ENCODE measurements at regions not wholly inside any gene's neighbourhood (a gene's known extent, or its start where the extent isn't known, plus 50 kb on each side); places are given as distances from the start of the nearest gene placed in this dataset.

GRCh38 chr3:78238811-78239210 lies 1198.9 kb downstream of the ROBO2 start:
- no peaks in the 10 kb centered on the region for H3K9me1 ChIP-seq (ENCODE audit: control insufficient read depth, extremely low read depth, insufficient read depth, low read length)
- H3K27me3 ChIP-seq (ENCODE audit: control insufficient read depth, extremely low read depth, insufficient read depth, low read length) = no peaks in the 10 kb centered on the region
- H3K9me3 ChIP-seq (ENCODE audit: control insufficient read depth, low read depth, low read length) = no peaks in the 10 kb centered on the region
- H3K79me2 ChIP-seq (ENCODE audit: control insufficient read depth, insufficient read depth, low read length) = no peaks in the 10 kb centered on the region
- no peak overlapping the region for H3K4me3 ChIP-seq (ENCODE audit: control insufficient read depth in 2 of 3, extremely low read depth in 1 of 3, insufficient read depth in 2 of 3, low read depth in 1 of 3, low read length in 3 of 3)
- H3K9ac ChIP-seq (ENCODE audit: control insufficient read depth, extremely low read depth, insufficient read depth, low read length) = no peak overlapping the region
- DNase-seq (ENCODE audit: low read depth, low spot score) (no peak), FAIRE-seq (no peak)
- H3K4me1 ChIP-seq (ENCODE audit: control insufficient read depth, extremely low read depth, insufficient read depth, low read length) = no peaks in the 10 kb centered on the region
- no peaks in the 10 kb centered on the region for H4K20me1 ChIP-seq (ENCODE audit: control insufficient read depth, extremely low read depth, insufficient read depth, low read length)
- no peaks in the 10 kb centered on the region for H3K36me3 ChIP-seq (ENCODE audit: control insufficient read depth in 2 of 2, extremely low read depth in 1 of 2, insufficient read depth in 2 of 2, low read length in 2 of 2)
- TF ChIP-seq EZH2 (IDR thresholded peaks at IDR 0.05; ENCODE audit: low read length) (no peak), CTCF (optimal IDR thresholded peaks at IDR 0.05 in 1 of 3, IDR thresholded peaks at IDR 0.05 in 1 of 3, conservative IDR thresholded peaks at IDR 0.05 in 1 of 3; ENCODE audit: extremely low read depth in 1 of 3, insufficient read depth in 2 of 3, low read length in 3 of 3) (no peak)
- dilution Hi-C loops (cut with MboI; ENCODE audit: extremely low pct_ligation_motif_present, low sequenced_read_pairs) = no loop called here
- no peak overlapping the region for H3K4me2 ChIP-seq (ENCODE audit: control insufficient read depth, extremely low read depth, insufficient read depth, low read depth, low read length)
- H2AFZ ChIP-seq (ENCODE audit: control insufficient read depth, low read length) = no peak overlapping the region
- H3K27ac ChIP-seq (ENCODE audit: control insufficient read depth, insufficient read depth, low read length) = no peak overlapping the region

- H3K27ac ChIP-seq (ENCODE audit: control insufficient read depth, insufficient read depth, low read length) = no peak overlapping the region
- no peaks in the 10 kb centered on the region for H3K27me3 ChIP-seq (ENCODE audit: control insufficient read depth, extremely low read depth, insufficient read depth, low read length)
- dilution Hi-C loops (cut with MboI; ENCODE audit: extremely low pct_ligation_motif_present, low sequenced_read_pairs) = no loop called here
- DNase-seq (ENCODE audit: low read depth, low spot score) (no peak), FAIRE-seq (no peak)
- H3K36me3 ChIP-seq (ENCODE audit: control insufficient read depth in 2 of 2, extremely low read depth in 1 of 2, insufficient read depth in 2 of 2, low read length in 2 of 2) = no peaks in the 10 kb centered on the region
- no peak overlapping the region for H2AFZ ChIP-seq (ENCODE audit: control insufficient read depth, low read length)
- no peaks in the 10 kb centered on the region for H3K9me3 ChIP-seq (ENCODE audit: control insufficient read depth, low read depth, low read length)
- H3K4me3 ChIP-seq (ENCODE audit: control insufficient read depth in 2 of 3, extremely low read depth in 1 of 3, insufficient read depth in 2 of 3, low read depth in 1 of 3, low read length in 3 of 3) = no peak overlapping the region
- H3K9me1 ChIP-seq (ENCODE audit: control insufficient read depth, extremely low read depth, insufficient read depth, low read length) = no peaks in the 10 kb centered on the region
- no peaks in the 10 kb centered on the region for H3K79me2 ChIP-seq (ENCODE audit: control insufficient read depth, insufficient read depth, low read length)
- H3K9ac ChIP-seq (ENCODE audit: control insufficient read depth, extremely low read depth, insufficient read depth, low read length) = no peak overlapping the region
- H3K4me1 ChIP-seq (ENCODE audit: control insufficient read depth, extremely low read depth, insufficient read depth, low read length) = no peaks in the 10 kb centered on the region
- H4K20me1 ChIP-seq (ENCODE audit: control insufficient read depth, extremely low read depth, insufficient read depth, low read length) = no peaks in the 10 kb centered on the region
- H3K4me2 ChIP-seq (ENCODE audit: control insufficient read depth, extremely low read depth, insufficient read depth, low read depth, low read length) = no peak overlapping the region
- no peak for TF ChIP-seq EZH2 (IDR thresholded peaks at IDR 0.05; ENCODE audit: low read length)
- no peak for TF ChIP-seq CTCF (optimal IDR thresholded peaks at IDR 0.05 in 1 of 3, IDR thresholded peaks at IDR 0.05 in 1 of 3, conservative IDR thresholded peaks at IDR 0.05 in 1 of 3; ENCODE audit: extremely low read depth in 1 of 3, insufficient read depth in 2 of 3, low read length in 3 of 3)
These were observed 1202.8 kb downstream of the ROBO2 start for GRCh38 chr3:78242724-78243123.

Measured in keratinocyte (primary cell).